B cell (primary cell): ENCODE measurements at regions not wholly inside any gene's neighbourhood (a gene's known extent, or its start where the extent isn't known, plus 50 kb on each side); places are given as distances from the start of the nearest gene placed in this dataset.

Experiments
- ATAC-seq: fragments of 200-7000 bp; cut with Tn5 transposase; one replicate; pipeline ENCODE4 v1.10.0; 2021; ENCODE audit warnings: low read depth, mild to moderate bottlenecking, moderate number of reproducible peaks, moderate library complexity
- CTCF ChIA-PET: fragments of 350-600 bp; sonication (Branson Sonifier 250); formaldehyde crosslinking; loops from one replicate; lab custom pipeline; 2021; ENCODE audit warnings: antibody characterized with exemption, inconsistent platforms; lab: Charles Lee
- POLR2A ChIA-PET: fragments of 350-600 bp; sonication (Branson Sonifier 250); formaldehyde crosslinking; loops from one replicate; lab custom pipeline; 2021; ENCODE audit warnings: antibody characterized with exemption; lab: Charles Lee
- DNase-seq: peaks from one replicate; pipeline ENCODE4 v3.0.0; 2013
- H2AFZ ChIP-seq: 2 replicates; pipeline ENCODE4 v1.6.1; 2012; ENCODE audit warnings: mild to moderate bottlenecking, low read depth, low read length; ENCODE audit not compliant: insufficient read depth, poor library complexity, severe bottlenecking
- H3K27ac ChIP-seq, 2 donors: 1 replicate in 1 of 2; 2 replicates in 1 of 2; pipeline ENCODE4 v1.5.1; 2012 to 2013; ENCODE audit warnings: low read length in 2 of 2, mild to moderate bottlenecking in 2 of 2, moderate library complexity in 1 of 2
- H3K27me3 ChIP-seq, 4 experiments: fragments of 200-600 bp in 1 of 4; sonication (generic) in 1 of 4; replicated peaks in 1 of 4; 1 replicate in 2 of 4; 2 replicates in 2 of 4; pipeline versions ENCODE4 v1.6.1 to v1.7.0; 2013 to 2016; ENCODE audit warnings: low read length in 3 of 4, mild to moderate bottlenecking in 2 of 4, mixed read lengths in 1 of 4, moderate library complexity in 1 of 4; ENCODE audit not compliant: insufficient read depth in 4 of 4, control insufficient read depth in 3 of 4; ENCODE audit errors: control extremely low read depth in 1 of 4
- H3K36me3 ChIP-seq, 2 experiments: replicated peaks in 1 of 2; 1 replicate in 1 of 2; 2 replicates in 1 of 2; pipeline versions ENCODE4 v1.6.1 to v1.7.1; 2013; ENCODE audit warnings: low read length in 1 of 2; ENCODE audit not compliant: insufficient read depth in 2 of 2, control insufficient read depth in 1 of 2; ENCODE audit errors: control extremely low read depth in 1 of 2, extremely low read depth in 1 of 2
- H3K4me1 ChIP-seq, 2 donors: fragments of 200-600 bp in 1 of 2; sonication (generic) in 1 of 2; 1 replicate in 1 of 2; 2 replicates in 1 of 2; pipeline versions ENCODE4 v1.5.1 to v1.6.1; 2013 to 2017; ENCODE audit warnings: low read length in 2 of 2; ENCODE audit not compliant: control insufficient read depth in 2 of 2, insufficient read depth in 2 of 2
- H3K4me2 ChIP-seq: replicated peaks from 2 replicates; pipeline ENCODE3; 2012; ENCODE audit warnings: mild to moderate bottlenecking, low read depth, low read length; ENCODE audit not compliant: poor library complexity, severe bottlenecking
- H3K4me3 ChIP-seq, 5 experiments: fragments of 200-600 bp in 1 of 5; sonication (generic) in 1 of 5; 1 replicate in 3 of 5; 2 replicates in 2 of 5; pipeline versions ENCODE4 v1.5.1 to v1.7.0; 2011 to 2016; ENCODE audit warnings: low read length in 4 of 5, mild to moderate bottlenecking in 4 of 5, low read depth in 2 of 5, control low read depth in 1 of 5, moderate library complexity in 1 of 5; ENCODE audit not compliant: insufficient read depth in 1 of 5; ENCODE audit errors: control extremely low read depth in 1 of 5, extremely low read depth in 1 of 5
- H3K79me2 ChIP-seq: fragments of 200-600 bp; sonication (generic); one replicate; pipeline ENCODE4 v1.6.0; 2016; ENCODE audit warnings: low read length; ENCODE audit not compliant: control insufficient read depth, insufficient read depth
- H3K9ac ChIP-seq: fragments of 200-600 bp; sonication (generic); 2 replicates; pipeline ENCODE4 v1.6.1; 2017; ENCODE audit warnings: mild to moderate bottlenecking, low read length, moderate library complexity
- H3K9me3 ChIP-seq, 3 donors: one replicate each; pipeline versions ENCODE4 v1.6.1 to v1.7.1; 2013; ENCODE audit warnings: low read length in 2 of 3; ENCODE audit not compliant: control insufficient read depth in 2 of 3, insufficient read depth in 1 of 3; ENCODE audit errors: control extremely low read depth in 1 of 3
- H4K20me1 ChIP-seq: 2 replicates; pipeline ENCODE4 v1.6.0; 2012; ENCODE audit warnings: mild to moderate bottlenecking, low read length; ENCODE audit not compliant: insufficient read depth, control insufficient read depth, poor library complexity, severe bottlenecking
- H3K27ac Mint-ChIP-seq: one replicate; pipeline ENCODE4 v1.8.0; 2021; ENCODE audit warnings: mixed read lengths
- H3K27me3 Mint-ChIP-seq: one replicate; pipeline ENCODE4 v1.8.0; 2021; ENCODE audit warnings: mixed read lengths
- H3K4me1 Mint-ChIP-seq: one replicate; pipeline ENCODE4 v1.8.0; 2021; ENCODE audit warnings: mixed read lengths
- H3K4me3 Mint-ChIP-seq: one replicate; pipeline ENCODE4 v1.8.0; 2021; ENCODE audit warnings: mixed read lengths
- H3K9me3 Mint-ChIP-seq: one replicate; pipeline ENCODE4 v1.8.0; 2022; ENCODE audit warnings: mixed read lengths; ENCODE audit not compliant: insufficient read depth
- CTCF ChIP-seq: fragments of 200-600 bp; IDR thresholded peaks from one replicate; pipeline ENCODE4 v1.8.0; 2022; ENCODE audit warnings: antibody characterized with exemption, mild to moderate bottlenecking
- EZH2 ChIP-seq: IDR thresholded peaks from 2 replicates; pipeline ENCODE4 v1.6.1; 2012; ENCODE audit warnings: borderline replicate concordance, low read depth, mild to moderate bottlenecking, moderate library complexity, low read length; ENCODE audit not compliant: insufficient read depth, poor library complexity, severe bottlenecking
- WGBS: methylation state at CpG from one replicate; pipeline ENCODE4 v1.1.5; 2013; ENCODE audit warnings: missing lambda C conversion rate; ENCODE audit not compliant: insufficient coverage; 5-methylcytosine and 5-hydroxymethylcytosine counted together
- intact Hi-C: fragments of 100-400 bp; cut with micrococcal nuclease; formaldehyde crosslinking; loops from one replicate; pipeline ENCODE4 v1.10.0; 2022

DNA sequence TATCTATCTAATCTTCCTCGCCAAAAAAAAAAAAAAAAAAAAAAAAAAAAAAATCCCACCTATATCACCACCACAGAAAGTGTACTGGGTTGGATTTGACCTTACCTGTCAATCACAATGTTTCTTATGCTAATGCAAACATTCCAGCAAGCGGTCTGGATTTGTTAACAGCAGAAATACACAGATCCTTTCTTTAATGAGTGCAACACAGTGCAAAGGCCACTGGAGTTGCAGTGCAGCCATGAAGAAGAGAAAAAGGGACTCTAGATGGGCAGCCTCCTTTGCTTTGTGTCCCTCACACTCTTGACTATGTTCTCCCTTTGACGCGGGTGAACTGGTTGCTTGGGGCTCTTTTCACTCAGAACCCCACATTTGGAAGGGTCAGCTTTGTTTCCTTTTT, 127.3 kb upstream of the PRKCQ start:
- H2AFZ ChIP-seq, result no peak overlapping the region
- POLR2A ChIA-PET, result no interaction called here
- H3K4me3 ChIP-seq, result no peak overlapping the region
- H3K4me1 ChIP-seq, result no peaks in the 10 kb centered on the region
- intact Hi-C loops, result no loop called here
- Mint-ChIP-seq H3K4me3 (no peak overlapping the region), H3K9me3 (no peaks in the 10 kb centered on the region), H3K4me1 (no peaks in the 10 kb centered on the region), H3K27ac (no peak overlapping the region), H3K27me3 (peaks cover 52% of the 10 kb centered on the region)
- TF ChIP-seq EZH2 (no peak), CTCF (no peak)
- no peak for DNase-seq
- no peak for ATAC-seq
- no peaks in the 10 kb centered on the region for H4K20me1 ChIP-seq
- no peak overlapping the region for H3K27ac ChIP-seq
- WGBS, result 100% methylated on average over 2 of the region's 4 CpGs
- H3K79me2 ChIP-seq, result no peaks in the 10 kb centered on the region
- H3K27me3 ChIP-seq, result peaks cover 0 to 7% (median 4%) of the 10 kb centered on the region in 4 experiments
- H3K9me3 ChIP-seq, result no peaks in the 10 kb centered on the region
- CTCF ChIA-PET, result no interaction called here
- no peak overlapping the region for H3K9ac ChIP-seq
- H3K36me3 ChIP-seq, result no peaks in the 10 kb centered on the region
- no peak overlapping the region for H3K4me2 ChIP-seq

DNA sequence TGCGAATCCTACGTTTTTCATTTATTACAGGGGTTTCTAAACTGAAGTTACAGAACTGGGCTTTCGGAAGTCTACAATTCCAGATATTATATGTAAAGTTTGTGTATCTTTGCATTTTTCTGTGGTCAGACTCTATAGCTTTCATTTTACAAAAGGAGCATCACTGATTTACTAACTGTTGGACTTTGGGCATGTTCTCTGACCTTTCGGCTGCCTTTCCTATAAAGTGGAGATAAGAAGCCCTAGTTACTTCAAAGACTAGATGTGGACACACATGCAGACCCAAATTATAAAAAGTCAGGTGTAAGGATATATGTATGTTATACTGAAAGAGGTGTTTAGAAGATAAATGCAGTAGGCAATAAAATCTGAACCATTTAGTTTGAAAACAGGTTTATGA, 126.6 kb upstream of the PRKCQ start:
- 100% methylated on average over 1 of the region's 4 CpGs for WGBS
- Mint-ChIP-seq H3K27ac (no peak overlapping the region), H3K4me1 (no peaks in the 10 kb centered on the region), H3K27me3 (peaks cover 50% of the 10 kb centered on the region), H3K9me3 (no peaks in the 10 kb centered on the region), H3K4me3 (no peak overlapping the region)
- no peak for DNase-seq
- POLR2A ChIA-PET, result no interaction called here
- intact Hi-C loops, result no loop called here
- H3K27ac ChIP-seq, result no peak overlapping the region
- CTCF ChIA-PET, result no interaction called here
- no peaks in the 10 kb centered on the region for H3K4me1 ChIP-seq
- H3K27me3 ChIP-seq, result peaks cover 0 to 7% (median 3%) of the 10 kb centered on the region in 4 experiments
- H3K4me2 ChIP-seq, result no peak overlapping the region
- H2AFZ ChIP-seq, result no peak overlapping the region
- no peaks in the 10 kb centered on the region for H3K36me3 ChIP-seq
- H4K20me1 ChIP-seq, result no peaks in the 10 kb centered on the region
- H3K9me3 ChIP-seq, result no peaks in the 10 kb centered on the region
- no peak overlapping the region for H3K4me3 ChIP-seq
- H3K79me2 ChIP-seq, result no peaks in the 10 kb centered on the region
- no peak overlapping the region for H3K9ac ChIP-seq
- no peak for ATAC-seq
- TF ChIP-seq EZH2, result no peak
- TF ChIP-seq CTCF, result no peak
